B cell (primary cell): ENCODE measurements at regions not wholly inside any gene's neighbourhood (a gene's known extent, or its start where the extent isn't known, plus 50 kb on each side); places are given as distances from the start of the nearest gene placed in this dataset.
"Not testable (repeated sequence)": the region's sequence is repeated elsewhere in the genome, so short reads cannot be mapped to it uniquely, and the experiment has no call there.

Source experiments
- ATAC-seq: fragments of 200-7000 bp; cut with Tn5 transposase; one replicate; pipeline ENCODE4 v1.10.0; 2021; ENCODE audit warnings: low read depth, mild to moderate bottlenecking, moderate number of reproducible peaks, moderate library complexity
- CTCF ChIA-PET: fragments of 350-600 bp; sonication (Branson Sonifier 250); formaldehyde crosslinking; loops from one replicate; lab custom pipeline; 2021; ENCODE audit warnings: antibody characterized with exemption, inconsistent platforms; lab: Charles Lee
- POLR2A ChIA-PET: fragments of 350-600 bp; sonication (Branson Sonifier 250); formaldehyde crosslinking; loops from one replicate; lab custom pipeline; 2021; ENCODE audit warnings: antibody characterized with exemption; lab: Charles Lee
- DNase-seq: peaks from one replicate; pipeline ENCODE4 v3.0.0; 2013
- H2AFZ ChIP-seq: 2 replicates; pipeline ENCODE4 v1.6.1; 2012; ENCODE audit warnings: mild to moderate bottlenecking, low read depth, low read length; ENCODE audit not compliant: insufficient read depth, poor library complexity, severe bottlenecking
- H3K27ac ChIP-seq, 2 donors: 1 replicate in 1 of 2; 2 replicates in 1 of 2; pipeline ENCODE4 v1.5.1; 2012 to 2013; ENCODE audit warnings: low read length in 2 of 2, mild to moderate bottlenecking in 2 of 2, moderate library complexity in 1 of 2
- H3K27me3 ChIP-seq, 4 experiments: fragments of 200-600 bp in 1 of 4; sonication (generic) in 1 of 4; replicated peaks in 1 of 4; 1 replicate in 2 of 4; 2 replicates in 2 of 4; pipeline versions ENCODE4 v1.6.1 to v1.7.0; 2013 to 2016; ENCODE audit warnings: low read length in 3 of 4, mild to moderate bottlenecking in 2 of 4, mixed read lengths in 1 of 4, moderate library complexity in 1 of 4; ENCODE audit not compliant: insufficient read depth in 4 of 4, control insufficient read depth in 3 of 4; ENCODE audit errors: control extremely low read depth in 1 of 4
- H3K36me3 ChIP-seq, 2 experiments: replicated peaks in 1 of 2; 1 replicate in 1 of 2; 2 replicates in 1 of 2; pipeline versions ENCODE4 v1.6.1 to v1.7.1; 2013; ENCODE audit warnings: low read length in 1 of 2; ENCODE audit not compliant: insufficient read depth in 2 of 2, control insufficient read depth in 1 of 2; ENCODE audit errors: control extremely low read depth in 1 of 2, extremely low read depth in 1 of 2
- H3K4me1 ChIP-seq, 2 donors: fragments of 200-600 bp in 1 of 2; sonication (generic) in 1 of 2; 1 replicate in 1 of 2; 2 replicates in 1 of 2; pipeline versions ENCODE4 v1.5.1 to v1.6.1; 2013 to 2017; ENCODE audit warnings: low read length in 2 of 2; ENCODE audit not compliant: control insufficient read depth in 2 of 2, insufficient read depth in 2 of 2
- H3K4me2 ChIP-seq: replicated peaks from 2 replicates; pipeline ENCODE3; 2012; ENCODE audit warnings: mild to moderate bottlenecking, low read depth, low read length; ENCODE audit not compliant: poor library complexity, severe bottlenecking
- H3K4me3 ChIP-seq, 5 experiments: fragments of 200-600 bp in 1 of 5; sonication (generic) in 1 of 5; 1 replicate in 3 of 5; 2 replicates in 2 of 5; pipeline versions ENCODE4 v1.5.1 to v1.7.0; 2011 to 2016; ENCODE audit warnings: low read length in 4 of 5, mild to moderate bottlenecking in 4 of 5, low read depth in 2 of 5, control low read depth in 1 of 5, moderate library complexity in 1 of 5; ENCODE audit not compliant: insufficient read depth in 1 of 5; ENCODE audit errors: control extremely low read depth in 1 of 5, extremely low read depth in 1 of 5
- H3K79me2 ChIP-seq: fragments of 200-600 bp; sonication (generic); one replicate; pipeline ENCODE4 v1.6.0; 2016; ENCODE audit warnings: low read length; ENCODE audit not compliant: control insufficient read depth, insufficient read depth
- H3K9ac ChIP-seq: fragments of 200-600 bp; sonication (generic); 2 replicates; pipeline ENCODE4 v1.6.1; 2017; ENCODE audit warnings: mild to moderate bottlenecking, low read length, moderate library complexity
- H3K9me3 ChIP-seq, 3 donors: one replicate each; pipeline versions ENCODE4 v1.6.1 to v1.7.1; 2013; ENCODE audit warnings: low read length in 2 of 3; ENCODE audit not compliant: control insufficient read depth in 2 of 3, insufficient read depth in 1 of 3; ENCODE audit errors: control extremely low read depth in 1 of 3
- H4K20me1 ChIP-seq: 2 replicates; pipeline ENCODE4 v1.6.0; 2012; ENCODE audit warnings: mild to moderate bottlenecking, low read length; ENCODE audit not compliant: insufficient read depth, control insufficient read depth, poor library complexity, severe bottlenecking
- H3K27ac Mint-ChIP-seq: one replicate; pipeline ENCODE4 v1.8.0; 2021; ENCODE audit warnings: mixed read lengths
- H3K27me3 Mint-ChIP-seq: one replicate; pipeline ENCODE4 v1.8.0; 2021; ENCODE audit warnings: mixed read lengths
- H3K4me1 Mint-ChIP-seq: one replicate; pipeline ENCODE4 v1.8.0; 2021; ENCODE audit warnings: mixed read lengths
- H3K4me3 Mint-ChIP-seq: one replicate; pipeline ENCODE4 v1.8.0; 2021; ENCODE audit warnings: mixed read lengths
- H3K9me3 Mint-ChIP-seq: one replicate; pipeline ENCODE4 v1.8.0; 2022; ENCODE audit warnings: mixed read lengths; ENCODE audit not compliant: insufficient read depth
- CTCF ChIP-seq: fragments of 200-600 bp; IDR thresholded peaks from one replicate; pipeline ENCODE4 v1.8.0; 2022; ENCODE audit warnings: antibody characterized with exemption, mild to moderate bottlenecking
- EZH2 ChIP-seq: IDR thresholded peaks from 2 replicates; pipeline ENCODE4 v1.6.1; 2012; ENCODE audit warnings: borderline replicate concordance, low read depth, mild to moderate bottlenecking, moderate library complexity, low read length; ENCODE audit not compliant: insufficient read depth, poor library complexity, severe bottlenecking
- WGBS: methylation state at CpG from one replicate; pipeline ENCODE4 v1.1.5; 2013; ENCODE audit warnings: missing lambda C conversion rate; ENCODE audit not compliant: insufficient coverage; 5-methylcytosine and 5-hydroxymethylcytosine counted together
- intact Hi-C: fragments of 100-400 bp; cut with micrococcal nuclease; formaldehyde crosslinking; loops from one replicate; pipeline ENCODE4 v1.10.0; 2022

GRCh38 chr1:147103416-147104155, 68.7 kb downstream of the PRKAB2 start:
- H3K9me3 ChIP-seq, H3K9me3 Mint-ChIP-seq, H3K4me1 Mint-ChIP-seq, intact Hi-C loops, DNase-seq, POLR2A ChIA-PET, H2AFZ ChIP-seq, H3K79me2 ChIP-seq, H3K27ac Mint-ChIP-seq, H3K4me3 Mint-ChIP-seq, H3K36me3 ChIP-seq, ATAC-seq, H3K4me3 ChIP-seq, H3K27me3 ChIP-seq, H3K9ac ChIP-seq, H4K20me1 ChIP-seq, CTCF ChIA-PET, H3K27ac ChIP-seq, H3K4me1 ChIP-seq, H3K4me2 ChIP-seq: not testable (repeated sequence)
- H3K27me3 Mint-ChIP-seq = peaks cover 21% of the 10 kb centered on the region
- WGBS = 60% methylated on average over 1 of the region's 5 CpGs

GRCh38 chr1:147099192-147099591, 73.1 kb downstream of the PRKAB2 start:
- intact Hi-C loops = no loop called here

More at GRCh38 chr1:147099192-147099591, 73.1 kb downstream of the PRKAB2 start:
- no peak for ATAC-seq
- WGBS = 80% methylated on average over 5 of the region's 6 CpGs
- H3K9me3 Mint-ChIP-seq = no peaks in the 10 kb centered on the region
- no peak overlapping the region for H3K9ac ChIP-seq
- peaks cover 7% of the 10 kb centered on the region for H3K4me1 Mint-ChIP-seq
- no peaks in the 10 kb centered on the region for H3K36me3 ChIP-seq
- H3K4me3 ChIP-seq = no peak overlapping the region
- POLR2A ChIA-PET = no interaction called here
- H3K27ac ChIP-seq = no peak overlapping the region
- H3K79me2 ChIP-seq = no peaks in the 10 kb centered on the region
- H3K27me3 ChIP-seq = no peaks in the 10 kb centered on the region
- H3K4me3 Mint-ChIP-seq = no peak overlapping the region
- H3K27ac Mint-ChIP-seq = no peak overlapping the region
- no peak overlapping the region for H3K4me2 ChIP-seq
- peaks cover 0 to 4% of the 10 kb centered on the region in 2 donors for H3K4me1 ChIP-seq
- H3K27me3 Mint-ChIP-seq = peaks cover 22% of the 10 kb centered on the region
- H4K20me1 ChIP-seq = no peaks in the 10 kb centered on the region
- CTCF ChIA-PET = interaction anchor here (1.2 kb wide), 1 partner anchor 143 kb away, joined by 4 read pairs; the partner anchor contains the start of gene CHD1L
- peaks cover 0 to 1% (median 0%) of the 10 kb centered on the region in 3 donors for H3K9me3 ChIP-seq
- TF ChIP-seq EZH2 (no peak), CTCF (no peak)
- no peak for DNase-seq
- no peak overlapping the region for H2AFZ ChIP-seq
